HEK293 (cell line): ENCODE measurements at regions not wholly inside any gene's neighbourhood (a gene's known extent, or its start where the extent isn't known, plus 50 kb on each side); places are given as distances from the start of the nearest gene placed in this dataset.
"Not testable (repeated sequence)": the region's sequence is repeated elsewhere in the genome, so short reads cannot be mapped to it uniquely, and the experiment has no call there.

Experiments
- CTCF ChIA-PET: fragments of 350-600 bp; formaldehyde crosslinking; extraction: SDS; loops from one replicate; lab custom pipeline; 2021; ENCODE audit warnings: antibody characterized with exemption; lab: Yijun Ruan, JAX
- POLR2A ChIA-PET: fragments of 300-600 bp; formaldehyde crosslinking; extraction: SDS; loops from one replicate; lab custom pipeline; 2020; ENCODE audit warnings: antibody characterized with exemption, inconsistent platforms; lab: Yijun Ruan, JAX
- H3K27ac ChIP-seq: fragments of 200-500 bp; sonication (Bioruptor generic); 2 replicates; pipeline ENCODE4 v1.5.1; 2014; ENCODE audit warnings: low read depth, low read length, control low read depth, inconsistent platforms; ENCODE audit errors: extremely low read depth
- H3K36me3 ChIP-seq, 2 experiments: fragments of 200-500 bp in 1 of 2; sonication (Bioruptor generic) in 1 of 2; 1 replicate in 1 of 2; 2 replicates in 1 of 2; pipeline ENCODE4 v1.5.1; 2014 to 2017; ENCODE audit warnings: inconsistent platforms in 2 of 2, low read length in 2 of 2; ENCODE audit not compliant: control insufficient read depth in 2 of 2, insufficient read depth in 1 of 2
- H3K4me1 ChIP-seq: fragments of 200-500 bp; sonication (Bioruptor generic); 2 replicates; pipeline ENCODE4 v1.5.1; 2014; ENCODE audit warnings: mild to moderate bottlenecking, low read length, inconsistent platforms; ENCODE audit not compliant: control insufficient read depth, insufficient read depth
- H3K4me3 ChIP-seq: 2 replicates; pipeline ENCODE4 v1.5.1; 2011; ENCODE audit warnings: low read depth, mild to moderate bottlenecking, control low read depth, low read length, moderate library complexity
- H3K9me3 ChIP-seq: fragments of 200-500 bp; sonication (Bioruptor generic); 2 replicates; pipeline ENCODE4 v1.5.1; 2014; ENCODE audit warnings: low read depth, low read length, inconsistent platforms; ENCODE audit not compliant: control insufficient read depth, insufficient read depth
- CTCF ChIP-seq: fragments of 450-650 bp; formaldehyde crosslinking; IDR thresholded peaks from 2 replicates; pipeline ENCODE4 v1.5.1; 2016; ENCODE audit warnings: missing biosample characterization, missing genetic modification characterization
- MEIS1 ChIP-seq: sonication (generic); formaldehyde crosslinking; IDR thresholded peaks from 2 replicates; pipeline ENCODE4 v1.8.1; 2022; ENCODE audit warnings: missing genetic modification reagents, mild to moderate bottlenecking, borderline replicate concordance
- PRDM6 ChIP-seq: fragments of 450-650 bp; formaldehyde crosslinking; IDR thresholded peaks from 2 replicates; pipeline ENCODE4 v1.5.1; 2017; ENCODE audit warnings: missing biosample characterization, missing genetic modification characterization
- ZBTB1 ChIP-seq: fragments of 450-650 bp; formaldehyde crosslinking; IDR thresholded peaks from 2 replicates; pipeline ENCODE4 v1.5.1; 2016; ENCODE audit warnings: missing biosample characterization, missing genetic modification characterization
- ZBTB6 ChIP-seq: fragments of 450-650 bp; formaldehyde crosslinking; IDR thresholded peaks from 2 replicates; pipeline ENCODE4 v1.5.1; 2017; ENCODE audit warnings: missing biosample characterization, missing genetic modification characterization
- ZFP3 ChIP-seq: fragments of 450-650 bp; formaldehyde crosslinking; IDR thresholded peaks from 2 replicates; pipeline ENCODE4 v1.5.1; 2016; ENCODE audit warnings: low read depth, missing biosample characterization, missing genetic modification characterization
- ZNF311 ChIP-seq: fragments of 450-650 bp; formaldehyde crosslinking; IDR thresholded peaks from 2 replicates; pipeline ENCODE4 v1.5.1; 2017; ENCODE audit warnings: missing biosample characterization, missing genetic modification characterization, borderline replicate concordance
- ZNF354C ChIP-seq: fragments of 450-650 bp; formaldehyde crosslinking; IDR thresholded peaks from 2 replicates; pipeline ENCODE4 v1.5.1; 2016; ENCODE audit warnings: missing biosample characterization, missing genetic modification characterization, low read depth, borderline replicate concordance
- ZNF529 ChIP-seq: fragments of 450-650 bp; formaldehyde crosslinking; IDR thresholded peaks from 2 replicates; pipeline ENCODE4 v1.5.1; 2017; ENCODE audit warnings: missing genetic modification characterization, missing biosample characterization; ENCODE audit not compliant: insufficient replicate concordance
- ZNF530 ChIP-seq: fragments of 450-650 bp; formaldehyde crosslinking; IDR thresholded peaks from 2 replicates; pipeline ENCODE4 v1.5.1; 2016; ENCODE audit warnings: low read depth, missing biosample characterization, missing genetic modification characterization
- ZNF571 ChIP-seq: fragments of 450-650 bp; formaldehyde crosslinking; IDR thresholded peaks from 2 replicates; pipeline ENCODE4 v1.5.0; 2017; ENCODE audit warnings: missing biosample characterization, missing genetic modification characterization
- ZNF639 ChIP-seq: fragments of 450-650 bp; formaldehyde crosslinking; IDR thresholded peaks from 2 replicates; pipeline ENCODE4 v1.5.1; 2016; ENCODE audit warnings: missing biosample characterization, missing genetic modification characterization
- ZNF658 ChIP-seq: fragments of 450-650 bp; formaldehyde crosslinking; IDR thresholded peaks from 2 replicates; pipeline ENCODE4; 2016; ENCODE audit warnings: missing biosample characterization, missing genetic modification characterization
- ZNF701 ChIP-seq: fragments of 450-650 bp; formaldehyde crosslinking; IDR thresholded peaks from 2 replicates; pipeline ENCODE4 v1.5.1; 2016; ENCODE audit warnings: missing biosample characterization, missing genetic modification characterization

GRCh38 chr2:64250751-64251423, 106.7 kb upstream of the PELI1 start (continued):
- no peak for TF ChIP-seq ZNF530 (tag by site-specific recombination)
- TF ChIP-seq, all 188 proteins: peak for 0

- Histone ChIP-seq H3K4me3 (no peak overlapping the region), H3K9me3 (no peaks in the 10 kb centered on the region), H3K36me3 (no peaks in the 10 kb centered on the region), H3K4me1 (no peaks in the 10 kb centered on the region), H3K27ac (no peak overlapping the region)
- ChIA-PET CTCF (interaction anchor here (1.0 kb wide), 1 partner anchor 15 kb away, joined by 3 read pairs; no protein-coding TSS in a partner anchor), POLR2A (no interaction called here)
- TF ChIP-seq ZNF529 (tag by site-specific recombination) (no peak), ZBTB6 (tag by site-specific recombination) (no peak), ZBTB1 (no peak), ZNF639 (tag by site-specific recombination) (no peak), MEIS1 (CRISPR knock-in tag) (no peak), ZNF571 (no peak), CTCF (tag by site-specific recombination) (no peak), ZNF354C (no peak), ZNF658 (no peak), ZNF311 (tag by site-specific recombination) (no peak), ZFP3 (no peak), ZNF701 (tag by site-specific recombination) (no peak), PRDM6 (tag by site-specific recombination) (no peak)
- TF ChIP-seq, all 188 proteins: peak for 0
Observed at GRCh38 chr2:64251497-64252250, 107.5 kb upstream of the PELI1 start.

- H3K36me3 ChIP-seq, H3K27ac ChIP-seq, CTCF ChIA-PET, H3K9me3 ChIP-seq, H3K4me1 ChIP-seq, H3K4me3 ChIP-seq, POLR2A ChIA-PET: not testable (repeated sequence)
Observed at GRCh38 chr2:64252251-64252978, 108.2 kb upstream of the PELI1 start.

GRCh38 chr2:64253421-64253820, 109.2 kb upstream of the PELI1 start:
- POLR2A ChIA-PET, H3K4me3 ChIP-seq, CTCF ChIA-PET: not testable (repeated sequence)

More at GRCh38 chr2:64253421-64253820, 109.2 kb upstream of the PELI1 start:
- not testable (repeated sequence) for H3K4me1 ChIP-seq, H3K36me3 ChIP-seq, H3K27ac ChIP-seq, H3K9me3 ChIP-seq
